Endothelial cell of umbilical vein (primary cell): ENCODE measurements at regions not wholly inside any gene's neighbourhood (a gene's known extent, or its start where the extent isn't known, plus 50 kb on each side); places are given as distances from the start of the nearest gene placed in this dataset.

ENCODE experiments used
- BruUV-seq: library from RNA; stranded (reverse); fragments of 400-500 nt; replicated peaks from 2 replicates; lab custom pipeline; 2021; lab: Mats Ljungman, UMichigan
- CTCF ChIA-PET: fragments of 300-600, 350-600 bp; sonication (Branson Sonifier 250); formaldehyde crosslinking; loops from one replicate; lab custom pipeline; 2021; ENCODE audit warnings: antibody characterized with exemption, inconsistent platforms; lab: Charles Lee
- POLR2A ChIA-PET: fragments of 300-600, 350-600 bp; sonication (Branson Sonifier 250); formaldehyde crosslinking; loops from one replicate; lab custom pipeline; 2021; ENCODE audit warnings: antibody characterized with exemption, inconsistent platforms; lab: Charles Lee
- DNase-seq: peaks from one replicate; pipeline ENCODE4 v3.0.0-alpha.2; 2011; ENCODE audit warnings: low read depth, low spot score
- FAIRE-seq: peaks from 2 replicates; lab custom pipeline; 2011; peaks lifted over from hg19 to GRCh38; lab: Jason Lieb, UNC
- H2AFZ ChIP-seq: 2 replicates; pipeline ENCODE4 v1.6.0; 2012; ENCODE audit warnings: low read depth, low read length, control low read depth, inconsistent platforms
- H3K27ac ChIP-seq: 2 replicates; pipeline ENCODE4 v1.5.1; 2011; ENCODE audit warnings: low read depth, mild to moderate bottlenecking, control low read depth, low read length, moderate library complexity; ENCODE audit not compliant: insufficient read depth
- H3K27me3 ChIP-seq, 2 experiments: 2 replicates each; pipeline versions ENCODE4 v1.6.0 to v1.6.1; 2011; ENCODE audit warnings: low read length in 2 of 2, mixed read lengths in 1 of 2; ENCODE audit not compliant: control insufficient read depth in 2 of 2, insufficient read depth in 2 of 2
- H3K36me3 ChIP-seq, 2 experiments: 2 replicates in 1 of 2; 3 replicates in 1 of 2; pipeline ENCODE4 v1.5.1; 2011; ENCODE audit warnings: low read length in 2 of 2, mild to moderate bottlenecking in 1 of 2, moderate library complexity in 1 of 2; ENCODE audit not compliant: control insufficient read depth in 2 of 2, insufficient read depth in 2 of 2; ENCODE audit errors: extremely low read depth in 1 of 2
- H3K4me1 ChIP-seq: 3 replicates; pipeline ENCODE4 v1.5.1; 2011; ENCODE audit warnings: mild to moderate bottlenecking, low read length; ENCODE audit not compliant: control insufficient read depth, insufficient read depth; ENCODE audit errors: extremely low read depth
- H3K4me2 ChIP-seq: 2 replicates; pipeline ENCODE4 v1.6.1; 2011; ENCODE audit warnings: low read length, control low read depth, mixed read lengths; ENCODE audit not compliant: insufficient read depth
- H3K4me3 ChIP-seq, 3 experiments: fragments of 200-600 bp in 1 of 3; sonication (generic), shearing (Covaris generic) in 1 of 3; replicated peaks in 1 of 3; 2 replicates each; pipeline ENCODE4 v1.5.1; 2011 to 2016; ENCODE audit warnings: control low read depth in 3 of 3, low read length in 3 of 3, mild to moderate bottlenecking in 2 of 3, inconsistent platforms in 1 of 3, low read depth in 1 of 3, moderate library complexity in 1 of 3; ENCODE audit not compliant: insufficient read depth in 1 of 3
- H3K79me2 ChIP-seq: 2 replicates; pipeline ENCODE4 v1.6.0; 2012; ENCODE audit warnings: low read length, inconsistent platforms; ENCODE audit not compliant: control insufficient read depth, insufficient read depth
- H3K9ac ChIP-seq: replicated peaks from 2 replicates; pipeline ENCODE3; 2011; ENCODE audit warnings: low read length, control low read depth; ENCODE audit not compliant: insufficient read depth; ENCODE audit errors: extremely low read depth
- H3K9me1 ChIP-seq: replicated peaks from 3 replicates; pipeline ENCODE4 v1.6.0; 2011; ENCODE audit warnings: mild to moderate bottlenecking, low read length; ENCODE audit not compliant: control insufficient read depth, insufficient read depth; ENCODE audit errors: extremely low read depth
- H3K9me3 ChIP-seq: replicated peaks from 2 replicates; pipeline ENCODE4 v1.5.1; 2012; ENCODE audit warnings: low read length, inconsistent platforms; ENCODE audit not compliant: control insufficient read depth, insufficient read depth
- H4K20me1 ChIP-seq: replicated peaks from 2 replicates; pipeline ENCODE3; 2011; ENCODE audit warnings: mild to moderate bottlenecking, low read length; ENCODE audit not compliant: control insufficient read depth, insufficient read depth; ENCODE audit errors: extremely low read depth
- EZH2 ChIP-seq: IDR thresholded peaks from 2 replicates; pipeline ENCODE4 v1.6.1; 2012; ENCODE audit warnings: borderline replicate concordance, low read depth, mild to moderate bottlenecking, moderate library complexity, low read length, inconsistent platforms; ENCODE audit not compliant: severe bottlenecking
- FOS ChIP-seq: IDR thresholded peaks from 2 replicates; pipeline ENCODE4 v1.6.1; 2011; ENCODE audit warnings: mild to moderate bottlenecking, low read length, moderate library complexity, borderline replicate concordance; ENCODE audit not compliant: insufficient read depth
- GATA2 ChIP-seq: IDR thresholded peaks from 2 replicates; pipeline ENCODE4 v1.7.0; 2011; ENCODE audit warnings: low read depth, mild to moderate bottlenecking, moderate library complexity, mixed read lengths, low read length; ENCODE audit not compliant: insufficient read length, insufficient read depth
- JUN ChIP-seq: IDR thresholded peaks from 2 replicates; pipeline ENCODE4 v1.6.1; 2011; ENCODE audit warnings: borderline replicate concordance, low read depth; ENCODE audit not compliant: insufficient read length, insufficient read depth
- MYC ChIP-seq: IDR thresholded peaks from one replicate; pipeline ENCODE4 v1.6.1; 2011; ENCODE audit warnings: mild to moderate bottlenecking, low read depth, low read length
- POLR2A ChIP-seq: IDR thresholded peaks from 2 replicates; pipeline ENCODE4 v1.6.1; 2012; ENCODE audit warnings: low read depth, mild to moderate bottlenecking, control low read depth, low read length
- POLR2AphosphoS5 ChIP-seq: IDR thresholded peaks from 2 replicates; pipeline ENCODE4 v1.6.1; 2012; ENCODE audit warnings: low read depth, mild to moderate bottlenecking, control low read depth, low read length, moderate library complexity; ENCODE audit not compliant: insufficient read depth
- dilution Hi-C: fragments of 300-500 bp; cut with MboI; formaldehyde crosslinking; loops from one replicate; pipeline ENCODE4 v1.15.0; 2019; ENCODE audit warnings: low sequenced_read_pairs; ENCODE audit not compliant: extremely low pct_ligation_motif_present
- intact Hi-C: fragments of 100-400 bp; cut with micrococcal nuclease; formaldehyde crosslinking; loops from one replicate; pipeline ENCODE4 v1.10.0; 2022
- TF ChIP-seq, protein P1 (sequence below): IDR thresholded peaks from 2 replicates; pipeline ENCODE4 v1.6.1; 2011; ENCODE audit not compliant: insufficient read depth, insufficient read length
- TF ChIP-seq, protein P2 (sequence below), 2 donors: IDR thresholded peaks; 1 replicate in 1 of 2; 2 replicates in 1 of 2; pipeline ENCODE4 v1.5.1; 2011; ENCODE audit warnings: low read length in 2 of 2, mild to moderate bottlenecking in 2 of 2, moderate library complexity in 2 of 2, control low read depth in 1 of 2, inconsistent platforms in 1 of 2, low read depth in 1 of 2; ENCODE audit not compliant: insufficient read depth in 1 of 2; ENCODE audit errors: extremely low read depth in 1 of 2

- no peak overlapping the region for H3K9ac ChIP-seq
- FAIRE-seq (no peak), DNase-seq (no peak)
- dilution Hi-C loops (no loop called here), intact Hi-C loops (no loop called here)
- H3K9me3 ChIP-seq, result peaks cover 2% of the 10 kb centered on the region
- no peak overlapping the region for H2AFZ ChIP-seq
- ChIA-PET CTCF (no interaction called here), POLR2A (no interaction called here)
- TF ChIP-seq POLR2A (no peak), EZH2 (no peak), POLR2AphosphoS5 (no peak), MYC (no peak), JUN (no peak), GATA2 (no peak), FOS (no peak)
- TF ChIP-seq, protein P1, sequence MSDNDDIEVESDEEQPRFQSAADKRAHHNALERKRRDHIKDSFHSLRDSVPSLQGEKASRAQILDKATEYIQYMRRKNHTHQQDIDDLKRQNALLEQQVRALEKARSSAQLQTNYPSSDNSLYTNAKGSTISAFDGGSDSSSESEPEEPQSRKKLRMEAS, result no peak
- TF ChIP-seq, protein P2, sequence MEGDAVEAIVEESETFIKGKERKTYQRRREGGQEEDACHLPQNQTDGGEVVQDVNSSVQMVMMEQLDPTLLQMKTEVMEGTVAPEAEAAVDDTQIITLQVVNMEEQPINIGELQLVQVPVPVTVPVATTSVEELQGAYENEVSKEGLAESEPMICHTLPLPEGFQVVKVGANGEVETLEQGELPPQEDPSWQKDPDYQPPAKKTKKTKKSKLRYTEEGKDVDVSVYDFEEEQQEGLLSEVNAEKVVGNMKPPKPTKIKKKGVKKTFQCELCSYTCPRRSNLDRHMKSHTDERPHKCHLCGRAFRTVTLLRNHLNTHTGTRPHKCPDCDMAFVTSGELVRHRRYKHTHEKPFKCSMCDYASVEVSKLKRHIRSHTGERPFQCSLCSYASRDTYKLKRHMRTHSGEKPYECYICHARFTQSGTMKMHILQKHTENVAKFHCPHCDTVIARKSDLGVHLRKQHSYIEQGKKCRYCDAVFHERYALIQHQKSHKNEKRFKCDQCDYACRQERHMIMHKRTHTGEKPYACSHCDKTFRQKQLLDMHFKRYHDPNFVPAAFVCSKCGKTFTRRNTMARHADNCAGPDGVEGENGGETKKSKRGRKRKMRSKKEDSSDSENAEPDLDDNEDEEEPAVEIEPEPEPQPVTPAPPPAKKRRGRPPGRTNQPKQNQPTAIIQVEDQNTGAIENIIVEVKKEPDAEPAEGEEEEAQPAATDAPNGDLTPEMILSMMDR (IDR thresholded peaks at IDR 0.05; ENCODE audit: extremely low read depth in 1 of 2, insufficient read depth in 1 of 2, low read depth in 1 of 2, low read length in 2 of 2), result no peak
- H3K4me2 ChIP-seq, result no peak overlapping the region
- H3K4me1 ChIP-seq, result no peaks in the 10 kb centered on the region
- H3K36me3 ChIP-seq, result no peaks in the 10 kb centered on the region
- H4K20me1 ChIP-seq, result no peaks in the 10 kb centered on the region
- H3K4me3 ChIP-seq, result no peak overlapping the region
- no peaks in the 10 kb centered on the region for H3K27me3 ChIP-seq
- no peaks in the 10 kb centered on the region for H3K9me1 ChIP-seq
- no peak overlapping the region for H3K27ac ChIP-seq
- BruUV-seq, result no TSS peak
- H3K79me2 ChIP-seq, result no peaks in the 10 kb centered on the region
Measured at GRCh38 chr4:187215438-187215837, 491.8 kb upstream of the FAT1 start.
